NCI-H1092 treated with DMSO at 0.1 percent for 48 hours (cell line): ENCODE measurements at regions not wholly inside any gene's neighbourhood (a gene's known extent, or its start where the extent isn't known, plus 50 kb on each side); places are given as distances from the start of the nearest gene placed in this dataset.

Experiments
- DNase-seq: peaks from one replicate; lab custom pipeline; 2025; lab: John Stamatoyannopoulos, UW

DNA sequence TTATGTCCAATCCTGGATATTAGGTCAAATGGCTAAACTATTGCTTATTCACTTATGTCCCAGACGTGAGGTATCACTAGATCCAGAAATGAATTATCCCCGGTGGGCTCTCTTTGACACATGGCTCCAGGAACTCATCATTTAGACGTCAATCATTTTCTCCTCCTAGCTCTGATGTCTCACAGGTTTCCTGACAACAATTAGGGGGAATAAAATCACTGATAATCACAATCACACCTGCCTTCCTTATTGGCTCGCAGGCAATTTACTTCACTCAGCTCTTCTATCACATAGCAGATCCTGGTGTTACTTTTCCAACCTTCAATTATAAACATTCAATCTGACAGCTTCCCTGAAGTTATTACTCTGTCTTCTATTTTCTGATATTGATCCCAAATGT is 634.0 kb upstream of the TENM4 start:
- no peak for DNase-seq

DNA sequence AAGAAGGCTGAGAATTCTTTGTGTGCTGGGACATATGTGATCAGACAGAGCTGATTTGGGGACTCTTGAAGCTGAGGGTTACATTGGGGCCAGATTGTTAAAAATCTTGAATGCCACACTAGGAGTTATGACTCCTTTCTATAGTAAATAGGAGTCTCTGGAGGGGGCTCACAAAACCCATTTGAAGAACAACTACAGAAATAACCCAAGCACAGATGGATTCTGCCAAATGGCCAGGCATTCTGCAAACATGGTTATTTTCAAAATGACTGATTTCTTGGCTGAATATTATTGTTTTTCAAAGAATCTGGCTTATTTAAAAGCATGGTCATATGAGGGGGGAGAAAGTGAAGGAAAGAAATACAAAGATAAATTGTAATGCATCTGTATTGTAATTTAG is 625.5 kb upstream of the TENM4 start:
- no peak for DNase-seq

DNA sequence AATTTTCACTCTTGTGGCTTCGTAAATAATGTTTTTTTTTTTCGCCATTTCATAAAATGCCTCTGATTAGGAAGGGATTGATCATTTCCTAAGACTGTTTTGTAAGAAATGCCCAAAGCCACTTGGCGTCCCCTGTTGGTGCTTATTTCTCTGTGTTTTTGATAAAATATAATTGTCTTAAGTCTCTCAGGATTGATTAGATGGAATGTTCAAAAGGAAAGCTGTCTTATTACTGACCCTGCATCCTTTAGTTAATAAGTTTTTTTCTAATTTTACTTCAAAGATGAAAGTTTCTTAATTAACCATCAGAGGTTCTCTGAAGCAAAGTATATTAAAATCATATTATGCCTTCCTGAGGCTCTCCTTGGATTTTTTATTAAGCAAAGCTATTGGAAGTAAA is 624.3 kb upstream of the TENM4 start:
- no peak for DNase-seq

DNA sequence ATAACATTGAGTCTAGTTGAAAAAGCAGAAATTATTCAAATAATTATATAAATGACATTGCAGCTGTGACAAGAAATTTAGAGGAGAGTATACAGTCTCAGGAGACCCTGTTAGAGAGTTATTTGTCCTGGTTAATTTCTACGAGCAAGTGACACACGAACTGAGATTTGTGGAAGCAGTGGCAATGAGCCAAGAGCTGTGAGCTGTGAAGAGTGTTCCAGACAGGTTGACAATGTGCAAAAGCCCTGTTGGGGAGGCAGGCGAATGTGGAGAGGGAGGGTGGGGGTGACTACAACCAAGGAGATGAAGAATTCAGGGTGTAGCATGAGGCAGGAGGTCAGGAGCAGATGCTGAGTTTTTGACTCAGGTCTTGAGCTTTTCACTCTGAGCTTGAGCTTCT is 620.2 kb upstream of the TENM4 start:
- DNase-seq, result no peak

DNA sequence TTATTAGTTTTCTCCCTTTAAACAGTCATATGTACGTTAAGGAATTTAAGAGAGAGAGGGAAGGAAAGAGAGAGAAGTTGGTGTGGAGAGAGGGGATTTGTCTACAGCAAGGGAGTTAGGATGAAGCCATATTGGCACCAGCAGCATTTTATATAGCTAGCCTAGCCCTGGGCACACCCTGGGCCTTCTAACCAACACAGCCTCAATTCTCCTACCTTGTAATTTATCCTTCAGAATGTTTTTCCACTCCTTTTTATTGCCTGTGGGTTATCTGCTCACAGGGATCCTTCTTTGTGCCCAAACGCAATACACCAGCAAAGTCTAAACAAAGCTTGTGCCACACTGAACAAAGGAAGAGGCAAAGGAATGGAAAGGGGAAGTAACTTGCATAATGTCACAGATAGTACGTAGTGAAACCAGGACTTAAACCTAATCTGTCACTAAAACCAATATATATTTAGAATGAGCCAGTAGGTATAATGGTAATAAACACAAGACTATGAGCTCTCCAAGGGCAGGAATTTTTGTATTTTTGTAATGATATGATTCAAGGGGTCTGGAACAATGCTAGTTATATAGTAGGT is 613.8 kb upstream of the TENM4 start:
- no peak for DNase-seq

DNA sequence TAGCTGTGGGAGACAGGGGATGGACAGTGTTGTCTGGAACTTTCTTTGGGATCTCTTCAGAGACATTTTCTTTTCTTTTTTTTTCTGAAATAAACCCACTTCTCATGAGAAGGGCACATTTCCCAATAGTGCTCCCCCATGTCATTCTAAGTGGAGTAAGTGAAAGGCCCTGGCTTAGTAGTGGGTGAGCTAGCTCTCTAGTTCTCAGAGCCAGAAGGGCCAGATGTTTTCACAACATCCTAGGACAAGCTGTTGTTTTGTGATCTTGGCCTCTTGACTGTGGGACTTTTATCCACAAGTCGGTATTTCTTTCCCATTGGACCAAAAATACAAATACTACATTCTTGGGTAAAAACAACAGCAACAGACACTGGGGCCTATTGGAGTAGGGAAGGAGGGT is 607.7 kb upstream of the TENM4 start:
- DNase-seq, result no peak

DNA sequence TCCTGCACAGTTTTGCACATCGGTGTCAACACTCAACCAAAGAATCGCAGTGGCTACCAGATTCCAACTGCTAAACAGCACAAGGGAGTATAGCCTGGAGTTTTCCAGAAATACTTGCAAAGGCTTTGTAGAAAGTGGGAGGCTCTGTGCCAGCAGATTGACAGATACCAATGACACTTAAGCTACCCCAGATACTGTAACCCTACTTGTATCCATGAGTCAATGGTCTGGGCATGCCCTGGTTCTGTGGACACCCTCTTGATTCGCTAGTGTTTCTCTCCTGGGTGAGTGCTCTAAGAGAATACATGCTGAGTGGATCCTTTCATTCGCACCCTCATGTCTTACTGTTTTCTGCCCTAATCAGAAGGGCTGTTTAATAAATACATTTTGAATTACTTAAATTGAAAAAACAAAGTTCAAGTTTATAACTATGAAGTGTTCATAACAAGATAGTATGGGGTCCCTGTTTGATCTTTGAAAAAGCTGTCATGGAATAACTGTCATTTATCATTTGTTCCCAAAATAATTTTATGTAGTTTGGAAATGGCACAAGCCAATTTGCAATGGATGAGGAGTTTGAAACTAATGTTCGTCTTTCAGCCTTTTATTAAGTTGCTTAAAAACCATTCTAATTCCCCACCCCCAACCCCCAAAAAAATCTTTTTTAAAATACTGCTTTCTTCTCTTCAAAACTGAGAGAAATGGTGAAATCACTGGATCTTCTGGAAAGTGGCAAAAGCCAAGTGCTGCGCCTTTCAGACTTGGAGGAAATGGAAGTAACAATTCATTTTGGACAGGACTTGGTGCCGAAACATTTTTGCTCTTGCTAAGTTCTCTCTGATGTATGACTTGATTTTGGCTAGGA is 600.5 kb upstream of the TENM4 start:
- no peak for DNase-seq

DNA sequence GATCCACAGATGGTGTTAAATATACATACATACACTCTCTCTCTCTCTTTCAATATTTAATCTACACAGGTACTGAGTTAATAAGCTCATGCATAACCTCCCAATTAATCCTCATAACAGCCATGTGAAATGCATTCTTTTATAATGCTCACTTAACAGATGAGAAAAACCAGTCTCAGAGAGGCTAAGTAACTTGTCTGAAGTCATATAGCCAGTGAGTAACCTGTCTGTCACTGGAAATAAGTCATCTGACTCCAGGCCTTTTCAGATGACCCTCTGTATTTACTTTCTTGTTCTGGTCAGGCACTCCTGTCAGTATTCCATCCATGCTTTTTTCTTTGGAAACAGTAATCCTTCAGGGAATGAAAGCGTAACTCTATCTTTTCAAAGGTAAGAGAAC is 594.0 kb upstream of the TENM4 start:
- no peak for DNase-seq

DNA sequence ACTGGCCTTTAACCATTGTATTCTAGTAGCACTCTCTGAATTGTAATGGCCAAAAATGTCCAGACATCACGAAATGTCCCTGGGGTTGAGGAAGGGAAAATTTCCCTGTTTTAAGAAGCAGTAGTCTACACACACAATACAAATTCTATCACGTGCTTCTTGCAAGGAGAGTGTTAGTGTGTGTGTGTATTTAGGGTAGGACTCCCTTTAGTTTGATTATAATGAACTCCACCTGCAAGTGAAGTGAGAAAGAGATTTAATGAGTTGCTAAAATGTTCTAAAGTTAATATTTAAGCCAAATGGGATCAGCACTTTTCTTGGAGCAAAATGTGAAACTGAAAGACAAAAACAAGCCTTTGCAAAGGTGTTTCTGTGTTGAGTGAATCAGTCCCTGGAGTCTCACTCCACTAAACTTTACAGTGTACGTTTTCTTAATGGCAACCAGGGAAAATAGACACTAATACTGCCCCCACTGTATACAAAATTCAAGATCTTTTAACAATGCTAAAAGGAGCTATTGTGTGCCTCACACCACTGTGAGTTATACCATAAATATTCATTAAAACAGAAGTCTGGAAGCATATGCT is 590.3 kb upstream of the TENM4 start:
- no peak for DNase-seq

DNA sequence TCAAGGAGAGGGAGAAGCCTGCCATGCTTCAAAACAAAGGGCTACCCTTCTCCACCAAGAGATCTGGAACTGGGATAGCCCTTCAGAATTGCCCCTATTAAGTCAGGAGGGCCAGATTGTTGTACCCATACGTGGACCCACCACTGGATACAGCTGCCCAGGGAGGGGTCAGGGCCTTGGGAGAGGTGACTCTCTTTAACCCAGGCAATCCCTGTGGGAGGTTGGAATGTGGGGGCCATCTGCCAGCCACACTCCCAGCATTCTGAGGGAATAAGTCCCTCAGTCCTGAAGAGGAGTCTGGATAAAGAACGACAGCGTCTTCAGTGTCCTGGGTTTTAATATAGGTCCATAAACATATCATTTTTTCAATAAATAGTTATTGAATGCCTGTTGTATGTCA is 588.2 kb upstream of the TENM4 start:
- no peak for DNase-seq

DNA sequence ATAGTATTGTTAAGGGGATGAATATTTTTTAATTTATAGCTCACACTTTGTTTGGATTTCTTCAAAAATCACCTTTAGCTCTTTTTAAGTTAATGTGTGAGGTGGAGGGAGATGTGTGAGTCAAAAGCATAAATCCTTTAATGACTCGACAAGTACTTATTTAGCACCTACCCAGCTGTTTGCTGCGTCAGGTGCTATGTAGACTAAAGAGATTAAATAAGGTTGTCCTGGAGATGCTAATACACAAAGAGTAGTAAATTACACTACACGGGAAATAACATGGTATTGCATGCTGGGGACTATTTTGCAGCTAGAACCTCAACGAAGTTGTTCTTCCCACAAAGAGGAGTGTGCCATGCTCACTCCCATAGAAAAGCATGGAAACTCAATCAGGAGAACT is 583.3 kb upstream of the TENM4 start:
- no peak for DNase-seq

DNA sequence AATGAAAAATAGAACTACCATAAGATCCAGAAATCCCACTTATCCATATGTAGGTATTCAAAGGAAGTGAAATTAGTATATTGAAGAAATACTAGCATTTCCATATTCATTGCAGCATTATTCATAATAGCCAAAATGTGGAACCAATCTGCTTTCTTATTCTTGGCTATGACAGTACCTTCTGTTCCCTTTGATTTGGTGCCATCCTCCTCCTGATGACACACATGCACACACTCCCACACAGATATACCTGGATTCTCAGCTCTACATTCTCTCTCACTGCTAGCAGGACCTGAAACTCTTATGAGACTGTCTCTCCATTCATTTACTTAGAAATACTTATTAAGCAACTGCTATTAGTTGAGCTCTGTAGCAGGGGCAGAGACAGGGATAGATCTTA is 582.6 kb upstream of the TENM4 start:
- DNase-seq, result no peak

DNA sequence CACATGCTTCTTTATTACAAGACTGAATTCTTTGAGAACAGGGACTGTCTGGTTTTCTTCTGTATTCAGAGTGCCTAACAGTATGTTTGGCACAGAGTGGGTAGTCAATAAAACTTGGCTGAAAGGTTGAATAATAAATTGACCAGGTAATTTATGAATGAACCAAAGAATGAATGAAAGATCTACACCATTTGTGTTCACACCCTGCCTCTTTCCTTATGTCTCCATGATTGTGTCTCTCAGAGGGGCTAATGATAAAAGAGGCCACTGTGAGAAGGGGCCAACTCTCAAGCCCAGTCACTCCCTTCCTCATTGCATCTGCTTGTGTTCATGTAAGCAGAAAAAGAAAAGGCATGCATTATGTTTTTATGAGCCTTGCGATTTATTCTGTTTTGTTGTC is 569.7 kb upstream of the TENM4 start:
- DNase-seq, result no peak

DNA sequence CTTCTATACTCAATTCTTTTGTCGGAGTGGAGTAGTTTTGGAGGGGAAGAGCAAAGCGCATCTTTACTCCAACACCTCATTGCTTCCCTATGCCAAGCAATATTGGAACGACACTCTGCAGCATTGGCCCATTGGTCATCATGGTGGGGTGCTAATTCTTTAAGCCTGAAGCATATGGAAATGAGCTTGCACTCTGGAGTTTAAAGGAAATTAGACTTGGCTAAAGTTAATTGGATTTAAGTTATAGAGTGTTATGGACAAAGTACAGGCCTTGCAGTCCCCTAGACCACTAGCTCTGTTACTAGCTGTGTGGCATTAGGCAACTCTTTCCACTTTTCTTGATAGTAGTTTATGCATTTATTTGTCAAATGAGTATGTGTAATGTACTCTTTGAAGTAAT is 568.3 kb upstream of the TENM4 start:
- no peak for DNase-seq

DNA sequence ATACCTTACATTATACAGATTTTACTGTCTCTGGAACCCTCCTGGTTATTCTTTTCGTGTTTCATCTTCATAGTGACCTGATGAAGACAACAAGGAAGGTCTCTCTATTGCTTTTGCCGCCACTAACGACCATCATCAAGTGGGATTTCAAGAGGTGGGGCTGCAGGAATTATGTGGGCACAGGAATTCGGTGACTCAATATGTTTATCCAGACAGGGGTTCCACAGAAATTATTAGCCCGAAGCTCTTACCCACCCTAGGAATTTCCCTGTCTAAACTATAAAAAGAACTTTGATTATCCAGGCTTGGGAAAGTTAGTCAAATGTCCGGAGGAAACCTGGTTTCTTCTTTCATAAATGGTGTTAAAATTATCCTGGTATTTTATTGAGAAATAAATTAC is 566.8 kb upstream of the TENM4 start:
- no peak for DNase-seq

DNA sequence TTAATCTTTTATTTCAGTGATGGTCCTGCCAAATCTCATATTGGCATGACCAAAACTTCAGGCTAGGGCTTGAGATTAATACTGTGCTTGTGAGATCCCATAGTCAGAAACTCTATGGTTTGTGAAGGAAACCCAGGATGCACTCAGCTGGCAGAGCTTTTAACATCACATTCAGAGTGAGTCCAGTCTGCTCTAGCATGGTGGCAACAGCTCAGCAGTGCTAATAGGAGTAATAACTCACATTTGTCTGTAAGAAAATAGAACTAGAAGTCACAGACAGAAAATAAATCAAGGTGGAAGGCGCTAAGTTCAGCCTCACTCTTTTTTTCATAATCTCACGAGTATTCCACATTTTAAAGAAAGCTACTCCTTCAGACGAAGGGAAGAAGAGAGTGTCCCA is 549.3 kb upstream of the TENM4 start:
- no peak for DNase-seq

DNA sequence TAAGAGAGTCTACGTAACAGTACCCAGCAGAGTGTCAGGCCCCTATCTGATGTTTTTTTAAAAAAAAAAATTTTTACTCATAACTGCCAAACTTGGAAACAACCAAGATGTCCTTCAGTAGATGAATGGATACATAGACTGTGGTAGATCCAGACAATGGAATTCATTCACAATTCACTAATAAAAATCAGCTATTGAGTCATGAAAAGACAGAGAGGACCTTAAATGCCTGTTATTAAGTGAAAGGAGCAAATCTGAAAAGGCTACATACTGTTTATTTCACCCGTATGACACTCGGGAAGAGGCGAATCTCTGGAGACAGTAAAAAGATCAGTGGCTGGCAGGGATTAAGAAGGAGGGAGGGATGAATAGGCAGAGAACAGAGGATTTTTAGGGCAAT is 541.4 kb upstream of the TENM4 start:
- no peak for DNase-seq

DNA sequence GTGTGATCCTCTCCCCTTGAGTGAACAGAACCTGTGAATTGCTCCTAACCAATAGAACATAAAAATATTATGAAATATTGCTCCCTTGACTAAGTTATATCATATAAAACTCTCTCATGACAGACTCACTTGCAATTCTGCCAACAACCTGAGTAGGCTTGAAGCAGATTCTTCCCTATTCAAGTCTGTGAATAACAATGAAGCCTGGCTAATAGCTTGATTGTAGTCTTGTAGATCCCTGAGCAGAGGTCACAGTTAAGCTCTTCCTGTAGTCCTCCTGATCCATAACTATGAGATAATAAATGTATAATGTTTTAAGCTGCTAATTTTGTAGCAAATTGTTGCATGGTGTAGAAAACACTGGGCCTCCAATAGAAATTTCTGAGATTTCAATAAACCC is 540.1 kb upstream of the TENM4 start:
- DNase-seq, result no peak

DNA sequence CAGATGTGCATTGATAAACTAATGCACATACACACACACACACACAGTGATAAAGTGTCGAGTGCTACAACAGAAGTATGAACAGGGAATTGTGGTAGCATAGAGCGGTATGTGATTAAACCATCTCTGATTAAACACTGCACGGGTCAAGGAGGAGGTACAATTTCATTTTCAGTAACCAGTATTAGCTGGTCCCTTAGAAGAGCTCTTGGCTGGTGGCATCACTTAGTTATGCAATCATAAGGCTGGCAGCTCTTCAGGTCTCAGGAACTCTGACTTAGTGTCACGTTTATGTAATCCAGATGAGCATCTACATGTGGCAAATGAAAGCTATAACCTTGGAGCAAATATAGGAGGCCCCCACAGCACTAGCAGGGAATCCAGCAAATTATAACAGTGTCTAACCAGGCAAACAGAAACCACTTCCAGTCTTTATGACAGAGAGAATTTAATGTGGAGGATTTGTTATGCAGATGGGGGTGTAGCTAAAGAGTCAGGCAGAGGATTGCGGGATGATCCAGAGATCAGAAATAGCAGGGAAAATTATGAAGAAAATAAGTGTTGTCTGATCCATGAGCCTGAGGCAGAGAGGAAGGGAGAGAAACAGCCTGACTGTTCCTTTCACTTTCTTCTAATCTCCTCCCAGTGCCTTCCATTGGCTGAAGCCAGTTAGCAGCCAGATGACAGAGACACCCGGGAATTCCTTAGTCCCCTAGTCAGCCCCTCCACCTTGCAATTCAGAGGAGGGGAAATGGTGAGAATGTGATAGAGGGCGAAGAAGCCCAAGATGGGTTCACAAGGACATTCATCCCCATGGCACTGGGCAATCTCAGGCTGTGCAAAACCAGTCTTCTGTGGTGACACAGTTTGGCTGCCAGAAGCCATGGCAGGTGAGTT is 533.1 kb upstream of the TENM4 start:
- DNase-seq, result no peak

DNA sequence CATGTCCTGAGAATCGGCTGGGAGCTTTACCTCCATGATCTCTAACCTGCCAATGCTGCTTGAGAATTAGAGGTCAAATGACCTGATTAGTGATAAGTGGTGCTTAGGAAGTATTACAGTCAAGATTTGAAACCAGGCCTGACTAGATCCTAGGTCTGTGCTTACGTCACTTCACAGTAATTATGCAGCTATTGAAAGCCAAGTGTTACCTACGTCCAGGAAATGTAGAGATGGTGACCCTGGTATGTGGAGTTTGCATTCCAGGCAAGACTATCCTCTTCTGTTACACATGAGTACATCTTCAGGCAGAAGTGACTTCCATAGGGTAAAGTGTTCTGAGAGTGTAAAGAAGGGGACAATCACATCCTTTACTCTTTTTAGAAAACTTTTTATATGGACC is 530.4 kb upstream of the TENM4 start:
- no peak for DNase-seq

DNA sequence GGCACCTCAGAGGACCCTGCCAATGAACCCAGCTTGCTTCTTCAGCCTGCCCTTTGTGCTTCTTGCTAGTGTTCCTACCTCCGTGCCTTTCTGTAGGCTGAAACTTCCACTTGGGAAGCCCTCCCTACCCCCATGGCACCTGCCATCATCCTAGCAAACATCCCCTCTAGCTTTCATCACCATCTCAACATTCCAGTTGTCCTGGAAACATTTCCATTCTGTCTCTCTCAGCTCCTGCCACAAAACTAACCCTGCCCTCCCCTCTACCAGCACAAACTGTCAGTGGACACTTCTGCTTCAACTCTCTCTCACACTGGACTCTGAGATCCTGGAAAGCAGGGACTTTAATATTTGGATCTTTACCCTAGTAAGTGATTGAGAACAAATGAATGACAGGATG is 525.8 kb upstream of the TENM4 start:
- no peak for DNase-seq

DNA sequence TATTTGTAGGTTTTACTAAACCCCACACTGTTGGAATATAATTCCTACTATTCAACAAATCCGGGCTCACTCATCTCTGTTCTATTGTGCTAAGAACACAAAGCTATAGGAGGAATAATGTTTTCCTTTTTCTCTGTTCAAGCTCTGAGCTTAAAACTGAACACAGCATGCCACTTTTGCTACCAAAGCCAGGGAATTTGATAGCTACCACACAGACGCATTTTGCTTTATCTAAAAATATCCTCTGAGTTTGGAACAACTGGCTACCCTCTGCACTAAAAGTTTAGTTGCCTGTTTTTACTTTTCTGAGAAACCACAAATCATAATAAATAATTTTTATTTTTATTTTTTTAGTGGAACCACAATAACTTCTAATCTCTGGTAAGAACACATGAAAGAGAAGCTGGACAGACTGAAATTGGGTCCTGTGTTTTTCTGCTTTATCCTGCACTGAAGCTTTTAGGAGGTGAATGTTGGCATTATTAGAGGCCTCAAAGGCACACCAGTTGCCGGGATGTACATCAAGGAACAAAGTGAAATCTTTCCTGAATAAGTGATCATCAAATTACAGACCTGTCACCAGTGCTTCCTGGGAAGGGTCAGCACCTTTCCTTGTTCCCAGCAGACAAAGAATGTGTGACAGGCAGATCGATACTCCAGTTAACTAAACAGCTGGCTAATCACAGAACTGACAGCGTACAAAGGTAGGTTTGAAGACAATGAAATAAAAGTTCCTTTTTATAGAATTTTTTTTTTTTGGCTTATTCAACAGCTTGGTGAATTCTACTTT is 523.2 kb upstream of the TENM4 start:
- DNase-seq, result no peak
